Activated CD4-positive, CD25-positive, alpha-beta regulatory T cell treated with anti-CD3 and anti-CD28 coated beads, Interleukin-2, amount 50 U/mL, for 24 hours (primary cell): ENCODE measurements at regions not wholly inside any gene's neighbourhood (a gene's known extent, or its start where the extent isn't known, plus 50 kb on each side); places are given as distances from the start of the nearest gene placed in this dataset.

Experiments used
- ATAC-seq, 2 donors: fragments of 150-1000 bp; cut with Tn5 transposase; one replicate each; pipeline ENCODE4 v1.10.0; 2021; ENCODE audit warnings: mild to moderate bottlenecking in 1 of 2, moderate library complexity in 1 of 2

DNA sequence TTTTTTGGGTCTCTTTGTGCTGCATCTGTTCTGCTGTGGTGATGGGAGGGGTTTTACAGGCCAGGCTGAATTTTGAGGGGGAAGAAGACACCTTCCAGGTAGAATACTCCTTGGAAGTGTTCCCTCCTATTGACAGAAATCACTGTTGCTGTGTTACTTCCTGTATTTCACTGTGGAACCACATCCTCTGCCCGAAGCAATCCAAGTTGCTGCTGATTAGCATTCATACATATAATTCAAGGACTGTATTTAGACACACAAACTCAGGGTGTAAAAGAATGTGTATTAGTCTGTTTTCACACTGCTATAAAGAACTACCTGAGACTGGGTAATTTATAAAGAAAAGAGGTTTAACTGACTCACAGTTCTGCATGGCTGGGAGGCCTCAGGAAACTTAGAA is 50.6 kb upstream of the TMEM244 start:
- ATAC-seq = no peak
